Astrocyte (in vitro differentiated cells and primary cell): ENCODE measurements at regions not wholly inside any gene's neighbourhood (a gene's known extent, or its start where the extent isn't known, plus 50 kb on each side); places are given as distances from the start of the nearest gene placed in this dataset.

Experiments
- DNase-seq: peaks from one replicate; pipeline ENCODE4 v3.0.0-alpha.2; 2010; ENCODE audit warnings: low read depth
- FAIRE-seq: peaks from 2 replicates; lab custom pipeline; 2011; peaks lifted over from hg19 to GRCh38; lab: Jason Lieb, UNC
- H2AFZ ChIP-seq: 2 replicates; pipeline ENCODE4 v1.6.0; 2012; ENCODE audit warnings: low read depth, low read length, inconsistent platforms
- H3K27ac ChIP-seq: 2 replicates; pipeline ENCODE4 v1.5.1; 2011; ENCODE audit warnings: low read depth, low read length, inconsistent platforms
- H3K27me3 ChIP-seq: 2 replicates; pipeline ENCODE4 v1.6.0; 2011; ENCODE audit warnings: low read length, inconsistent platforms; ENCODE audit not compliant: insufficient read depth
- H3K36me3 ChIP-seq: 2 replicates; pipeline ENCODE4 v1.5.1; 2011; ENCODE audit warnings: low read length, inconsistent platforms; ENCODE audit not compliant: insufficient read depth
- H3K4me1 ChIP-seq: 2 replicates; pipeline ENCODE4 v1.5.1; 2011; ENCODE audit warnings: low read length, inconsistent platforms; ENCODE audit not compliant: insufficient read depth
- H3K4me2 ChIP-seq: 2 replicates; pipeline ENCODE4 v1.6.0; 2012; ENCODE audit warnings: low read length, inconsistent platforms
- H3K4me3 ChIP-seq: 2 replicates; pipeline ENCODE4 v1.5.1; 2011; ENCODE audit warnings: low read depth, mild to moderate bottlenecking, low read length, inconsistent platforms; ENCODE audit not compliant: insufficient read depth
- H3K79me2 ChIP-seq: 2 replicates; pipeline ENCODE4 v1.6.0; 2012; ENCODE audit warnings: mild to moderate bottlenecking, low read length, inconsistent platforms; ENCODE audit not compliant: insufficient read depth
- H3K9ac ChIP-seq: 2 replicates; pipeline ENCODE4 v1.6.0; 2012; ENCODE audit warnings: mild to moderate bottlenecking, low read length, inconsistent platforms
- H3K9me3 ChIP-seq: 2 replicates; pipeline ENCODE4 v1.5.1; 2012; ENCODE audit warnings: low read depth, mild to moderate bottlenecking, low read length, inconsistent platforms; ENCODE audit not compliant: insufficient read depth
- H4K20me1 ChIP-seq: 2 replicates; pipeline ENCODE4 v1.6.0; 2012; ENCODE audit warnings: low read length, inconsistent platforms; ENCODE audit not compliant: insufficient read depth
- H3K27ac Mint-ChIP-seq: one replicate; pipeline ENCODE4 v1.8.0; 2021; ENCODE audit warnings: mild to moderate bottlenecking, mixed read lengths; ENCODE audit not compliant: unreplicated experiment
- H3K27me3 Mint-ChIP-seq: one replicate; pipeline ENCODE4 v1.8.0; 2021; ENCODE audit warnings: low read depth, mixed read lengths; ENCODE audit not compliant: unreplicated experiment
- H3K36me3 Mint-ChIP-seq: one replicate; pipeline ENCODE4 v1.8.0; 2021; ENCODE audit warnings: low read depth, mixed read lengths; ENCODE audit not compliant: unreplicated experiment
- H3K4me1 Mint-ChIP-seq: one replicate; pipeline ENCODE4 v1.8.0; 2021; ENCODE audit warnings: low read depth, mixed read lengths; ENCODE audit not compliant: unreplicated experiment
- H3K4me3 Mint-ChIP-seq: one replicate; pipeline ENCODE4 v1.8.0; 2021; ENCODE audit warnings: mild to moderate bottlenecking, moderate library complexity, mixed read lengths; ENCODE audit not compliant: unreplicated experiment
- H3K9me3 Mint-ChIP-seq: one replicate; pipeline ENCODE4 v1.8.0; 2021; ENCODE audit warnings: mild to moderate bottlenecking, mixed read lengths; ENCODE audit not compliant: unreplicated experiment
- CTCF ChIP-seq: IDR thresholded peaks from 2 replicates; pipeline ENCODE4 v1.5.1; 2011; ENCODE audit warnings: low read depth, mild to moderate bottlenecking, inconsistent platforms, low read length, moderate library complexity; ENCODE audit not compliant: insufficient read depth
- EZH2 ChIP-seq: IDR thresholded peaks from 2 replicates; pipeline ENCODE4 v1.6.1; 2012; ENCODE audit warnings: mild to moderate bottlenecking, low read length, inconsistent platforms; ENCODE audit not compliant: insufficient read depth

GRCh38 chr14:53550776-53551175 is 397.7 kb upstream of the DDHD1 start:
- H3K4me1 ChIP-seq, result no peaks in the 10 kb centered on the region
- no peaks in the 10 kb centered on the region for H3K9me3 ChIP-seq
- no peak overlapping the region for H3K9ac ChIP-seq
- no peak overlapping the region for H3K27ac Mint-ChIP-seq
- no peaks in the 10 kb centered on the region for H3K27me3 Mint-ChIP-seq
- H3K4me1 Mint-ChIP-seq, result peaks cover 4% of the 10 kb centered on the region
- no peak for DNase-seq
- H3K4me3 ChIP-seq, result no peak overlapping the region
- no peaks in the 10 kb centered on the region for H3K9me3 Mint-ChIP-seq
- H3K36me3 Mint-ChIP-seq, result no peaks in the 10 kb centered on the region
- H3K4me2 ChIP-seq, result no peak overlapping the region
- H3K79me2 ChIP-seq, result no peaks in the 10 kb centered on the region
- no peaks in the 10 kb centered on the region for H3K27me3 ChIP-seq
- no peak overlapping the region for H2AFZ ChIP-seq
- no peak for TF ChIP-seq CTCF
- no peak for TF ChIP-seq EZH2
- no peaks in the 10 kb centered on the region for H3K36me3 ChIP-seq
- no peak for FAIRE-seq
- H3K27ac ChIP-seq, result no peak overlapping the region
- H4K20me1 ChIP-seq, result no peaks in the 10 kb centered on the region
- H3K4me3 Mint-ChIP-seq, result no peak overlapping the region

GRCh38 chr14:53549956-53550355 is 396.8 kb upstream of the DDHD1 start:
- Mint-ChIP-seq H3K27ac (no peak overlapping the region), H3K4me1 (peaks cover 5% of the 10 kb centered on the region)
- DNase-seq, result no peak

More at GRCh38 chr14:53549956-53550355, 396.8 kb upstream of the DDHD1 start:
- no peaks in the 10 kb centered on the region for H4K20me1 ChIP-seq
- Mint-ChIP-seq H3K4me3 (no peak overlapping the region), H3K36me3 (no peaks in the 10 kb centered on the region), H3K27me3 (no peaks in the 10 kb centered on the region), H3K9me3 (no peaks in the 10 kb centered on the region)
- H3K9me3 ChIP-seq, result no peaks in the 10 kb centered on the region
- no peak overlapping the region for H3K9ac ChIP-seq
- no peak overlapping the region for H3K4me2 ChIP-seq
- no peak overlapping the region for H3K4me3 ChIP-seq
- H3K27ac ChIP-seq, result no peak overlapping the region
- H3K79me2 ChIP-seq, result no peaks in the 10 kb centered on the region
- TF ChIP-seq EZH2 (no peak), CTCF (no peak)
- H3K27me3 ChIP-seq, result no peaks in the 10 kb centered on the region
- FAIRE-seq, result no peak
- H3K36me3 ChIP-seq, result no peaks in the 10 kb centered on the region
- H3K4me1 ChIP-seq, result no peaks in the 10 kb centered on the region
- no peak overlapping the region for H2AFZ ChIP-seq
